SK-N-SH (cell line): ENCODE measurements at regions not wholly inside any gene's neighbourhood (a gene's known extent, or its start where the extent isn't known, plus 50 kb on each side); places are given as distances from the start of the nearest gene placed in this dataset.

Experiments
- CTCF ChIA-PET: fragments of 300-600, 350-600 bp; formaldehyde crosslinking; extraction: SDS; loops from one replicate; lab custom pipeline; 2021; lab: Yijun Ruan, JAX
- POLR2A ChIA-PET: fragments of 350-600 bp; sonication (Branson Sonifier 250); formaldehyde crosslinking; extraction: SDS; loops from one replicate; lab custom pipeline; 2020; ENCODE audit warnings: antibody characterized with exemption, inconsistent platforms; lab: Yijun Ruan, JAX
- DNase-seq: peaks from one replicate; pipeline ENCODE4 v3.0.0; 2012
- H2AFZ ChIP-seq: fragments of 200-600 bp; sonication (generic); 2 replicates; pipeline ENCODE4 v1.8.1; 2016; ENCODE audit warnings: antibody characterized with exemption, mild to moderate bottlenecking, low read depth
- H3F3A ChIP-seq: fragments of 200-600 bp; sonication (generic); replicated peaks from 2 replicates; pipeline ENCODE3; 2016; ENCODE audit warnings: antibody characterized with exemption, mild to moderate bottlenecking; ENCODE audit not compliant: insufficient read depth
- H3K27ac ChIP-seq, 2 experiments: fragments of 200-500 bp in 1 of 2; fragments of 200-600 bp in 1 of 2; sonication (Bioruptor generic) in 1 of 2; sonication (generic), shearing (Covaris generic) in 1 of 2; 2 replicates each; pipeline versions ENCODE4 v1.5.1 to v1.6.1; 2014 to 2016; ENCODE audit warnings: low read depth in 2 of 2, inconsistent platforms in 1 of 2, low read length in 1 of 2, mild to moderate bottlenecking in 1 of 2, mixed read lengths in 1 of 2
- H3K27me3 ChIP-seq: fragments of 200-600 bp; sonication (generic), shearing (Covaris generic); 2 replicates; pipeline ENCODE4 v1.6.1; 2016; ENCODE audit warnings: mixed run types; ENCODE audit not compliant: insufficient read depth
- H3K36me3 ChIP-seq, 2 experiments: fragments of 200-500 bp in 1 of 2; fragments of 200-600 bp in 1 of 2; sonication (Bioruptor generic) in 1 of 2; sonication (generic) in 1 of 2; replicated peaks in 1 of 2; 2 replicates each; pipeline versions ENCODE3 to v1.5.1; 2014 to 2016; ENCODE audit warnings: low read length in 1 of 2, mild to moderate bottlenecking in 1 of 2; ENCODE audit not compliant: insufficient read depth in 2 of 2, control insufficient read depth in 1 of 2
- H3K4me1 ChIP-seq, 2 experiments: fragments of 200-500 bp in 1 of 2; fragments of 200-600 bp in 1 of 2; sonication (Bioruptor generic) in 1 of 2; sonication (generic), shearing (Covaris generic) in 1 of 2; 2 replicates each; pipeline versions ENCODE4 v1.5.1 to v1.6.1; 2014 to 2016; ENCODE audit warnings: low read depth in 1 of 2, low read length in 1 of 2, mixed run types in 1 of 2; ENCODE audit not compliant: insufficient read depth in 2 of 2, control insufficient read depth in 1 of 2
- H3K4me2 ChIP-seq: fragments of 200-600 bp; sonication (generic), shearing (Covaris generic); 2 replicates; pipeline ENCODE4 v1.6.1; 2017; ENCODE audit warnings: mixed run types
- H3K4me3 ChIP-seq, 2 experiments: fragments of 200-500 bp in 1 of 2; fragments of 200-600 bp in 1 of 2; sonication (Bioruptor generic) in 1 of 2; sonication (generic), shearing (Covaris generic) in 1 of 2; 2 replicates each; pipeline versions ENCODE4 v1.5.1 to v1.8.1; 2014 to 2016; ENCODE audit warnings: low read depth in 2 of 2, inconsistent platforms in 1 of 2, low read length in 1 of 2, mild to moderate bottlenecking in 1 of 2, mixed read lengths in 1 of 2, moderate library complexity in 1 of 2
- H3K79me2 ChIP-seq: fragments of 200-600 bp; sonication (generic); 2 replicates; pipeline ENCODE4 v1.8.1; 2017; ENCODE audit warnings: mild to moderate bottlenecking; ENCODE audit not compliant: insufficient read depth
- H3K9ac ChIP-seq: fragments of 200-600 bp; sonication (generic); 2 replicates; pipeline ENCODE4 v1.6.1; 2017; ENCODE audit warnings: mixed run types
- H3K9me2 ChIP-seq: fragments of 200-600 bp; sonication (generic); 2 replicates; pipeline ENCODE4 v1.6.1; 2017; ENCODE audit warnings: mixed run types
- H3K9me3 ChIP-seq: fragments of 200-600 bp; sonication (generic); 2 replicates; pipeline ENCODE4 v1.6.1; 2017; ENCODE audit warnings: mixed run types, mild to moderate bottlenecking, moderate library complexity
- H4K20me1 ChIP-seq: fragments of 200-600 bp; sonication (generic); 2 replicates; pipeline ENCODE4 v1.6.1; 2017; ENCODE audit warnings: mild to moderate bottlenecking, mixed run types; ENCODE audit not compliant: insufficient read depth
- CHD2 ChIP-seq: fragments of 150-350 bp; IDR thresholded peaks from 2 replicates; pipeline ENCODE4 v1.6.1; 2018; ENCODE audit warnings: low read length; ENCODE audit not compliant: partially characterized antibody
- CTCF ChIP-seq: fragments of 200-600 bp; sonication (generic); IDR thresholded peaks from 2 replicates; pipeline ENCODE4 v1.6.1; 2017; ENCODE audit warnings: antibody characterized with exemption, mild to moderate bottlenecking, moderate library complexity
- ELF1 ChIP-seq: IDR thresholded peaks from 2 replicates; pipeline ENCODE4 v1.4.0; 2012
- EZH2phosphoT487 ChIP-seq: fragments of 200-600 bp; sonication (generic); IDR thresholded peaks from 2 replicates; pipeline ENCODE4 v1.6.1; 2017; ENCODE audit warnings: low read depth, mixed run types, mild to moderate bottlenecking, antibody characterized with exemption, moderate library complexity, borderline replicate concordance
- FOSL2 ChIP-seq: IDR thresholded peaks from 2 replicates; pipeline ENCODE4 v1.4.0; 2012; ENCODE audit warnings: low read depth, mild to moderate bottlenecking, moderate library complexity, borderline replicate concordance
- IRF3 ChIP-seq: fragments of 150-350 bp; IDR thresholded peaks from 2 replicates; pipeline ENCODE4 v1.6.1; 2016; ENCODE audit warnings: mild to moderate bottlenecking, low read depth, low read length
- MAX ChIP-seq: IDR thresholded peaks from 2 replicates; pipeline ENCODE4 v1.4.0; 2012; ENCODE audit warnings: low read depth
- NFIC ChIP-seq: IDR thresholded peaks from 2 replicates; pipeline ENCODE4 v1.4.0; 2012; ENCODE audit warnings: borderline replicate concordance
- RAD21 ChIP-seq: IDR thresholded peaks from 2 replicates; pipeline ENCODE4 v1.6.1; 2012; ENCODE audit warnings: mild to moderate bottlenecking, low read length
- RFX5 ChIP-seq: IDR thresholded peaks from 2 replicates; pipeline ENCODE4 v1.6.1; 2012; ENCODE audit warnings: mild to moderate bottlenecking, improper control_type of control experiment, low read length
- RXRA ChIP-seq: IDR thresholded peaks from 2 replicates; pipeline ENCODE4 v1.4.0; 2012; ENCODE audit warnings: low read depth, mild to moderate bottlenecking, borderline replicate concordance
- TCF12 ChIP-seq: IDR thresholded peaks from 2 replicates; pipeline ENCODE4 v1.4.0; 2012
- WGBS: methylation state at CpG from one replicate; pipeline ENCODE4 v1.1.6; 2017; ENCODE audit warnings: low lambda C conversion rate; 5-methylcytosine and 5-hydroxymethylcytosine counted together
- TF ChIP-seq, protein P1 (sequence below): IDR thresholded peaks from 2 replicates; pipeline ENCODE4; 2012
- TF ChIP-seq, protein P2 (sequence below): IDR thresholded peaks from 2 replicates; pipeline ENCODE4 v1.4.0; 2012; ENCODE audit warnings: low read depth, borderline replicate concordance

- Histone ChIP-seq H3K27ac (no peak overlapping the region), H3K4me3 (no peak overlapping the region), H3K27me3 (no peaks in the 10 kb centered on the region), H3K9ac (no peak overlapping the region), H3K4me1 (no peaks in the 10 kb centered on the region; a peak in 1 of 4 replicates), H3K79me2 (no peaks in the 10 kb centered on the region), H4K20me1 (no peaks in the 10 kb centered on the region), H3F3A (no peaks in the 10 kb centered on the region), H3K4me2 (no peak overlapping the region), H2AFZ (no peak overlapping the region), H3K9me3 (no peaks in the 10 kb centered on the region), H3K9me2 (no peaks in the 10 kb centered on the region), H3K36me3 (no peaks in the 10 kb centered on the region)
- ChIA-PET POLR2A (no interaction called here), CTCF (no interaction called here)
- WGBS = 7% methylated on average over 3 of the region's 3 CpGs
- DNase-seq = no peak
- TF ChIP-seq RXRA = no peak
- no peak for TF ChIP-seq FOSL2
- TF ChIP-seq RAD21 = no peak
- no peak for TF ChIP-seq TCF12
- TF ChIP-seq, protein P1, sequence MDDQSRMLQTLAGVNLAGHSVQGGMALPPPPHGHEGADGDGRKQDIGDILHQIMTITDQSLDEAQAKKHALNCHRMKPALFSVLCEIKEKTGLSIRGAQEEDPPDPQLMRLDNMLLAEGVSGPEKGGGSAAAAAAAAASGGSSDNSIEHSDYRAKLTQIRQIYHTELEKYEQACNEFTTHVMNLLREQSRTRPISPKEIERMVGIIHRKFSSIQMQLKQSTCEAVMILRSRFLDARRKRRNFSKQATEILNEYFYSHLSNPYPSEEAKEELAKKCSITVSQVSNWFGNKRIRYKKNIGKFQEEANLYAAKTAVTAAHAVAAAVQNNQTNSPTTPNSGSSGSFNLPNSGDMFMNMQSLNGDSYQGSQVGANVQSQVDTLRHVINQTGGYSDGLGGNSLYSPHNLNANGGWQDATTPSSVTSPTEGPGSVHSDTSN = no peak
- TF ChIP-seq, protein P2, sequence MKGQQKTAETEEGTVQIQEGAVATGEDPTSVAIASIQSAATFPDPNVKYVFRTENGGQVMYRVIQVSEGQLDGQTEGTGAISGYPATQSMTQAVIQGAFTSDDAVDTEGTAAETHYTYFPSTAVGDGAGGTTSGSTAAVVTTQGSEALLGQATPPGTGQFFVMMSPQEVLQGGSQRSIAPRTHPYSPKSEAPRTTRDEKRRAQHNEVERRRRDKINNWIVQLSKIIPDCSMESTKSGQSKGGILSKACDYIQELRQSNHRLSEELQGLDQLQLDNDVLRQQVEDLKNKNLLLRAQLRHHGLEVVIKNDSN = no peak
- no peak for TF ChIP-seq EZH2phosphoT487
- no peak for TF ChIP-seq MAX
- no peak for TF ChIP-seq IRF3
- no peak for TF ChIP-seq ELF1
- TF ChIP-seq CHD2 = no peak
- TF ChIP-seq NFIC = no peak
- TF ChIP-seq CTCF = no peak
- no peak for TF ChIP-seq RFX5
Observed at GRCh38 chr2:219916726-219917440, 289.5 kb downstream of the SLC4A3 start.
